Aorta (tissue), 5 donors: ENCODE measurements at regions not wholly inside any gene's neighbourhood (a gene's known extent, or its start where the extent isn't known, plus 50 kb on each side); places are given as distances from the start of the nearest gene placed in this dataset.
A peak's percentile ranks its signal among the peaks of the same experiment; 100 is the strongest.

Experiments used
- ATAC-seq: fragments of 200-7000 bp; cut with Tn5 transposase; one replicate; pipeline ENCODE4 v1.9.1; 2022; ENCODE audit warnings: moderate library complexity; ENCODE audit not compliant: low FRiP score
- DNase-seq, 2 donors: peaks; one replicate each; pipeline ENCODE4 v3.0.0-alpha.2; 2020
- H3K27ac ChIP-seq, 2 donors: one replicate each; pipeline ENCODE4 v1.5.1; 2013; ENCODE audit warnings: low read length in 2 of 2, mild to moderate bottlenecking in 2 of 2, moderate library complexity in 2 of 2, control low read depth in 1 of 2, inconsistent platforms in 1 of 2, low read depth in 1 of 2
- H3K27me3 ChIP-seq, 2 donors: one replicate each; pipeline ENCODE4 v1.6.1; 2013; ENCODE audit warnings: control low read depth in 1 of 2, low read length in 1 of 2, mild to moderate bottlenecking in 1 of 2, moderate library complexity in 1 of 2; ENCODE audit not compliant: insufficient read depth in 2 of 2, control insufficient read depth in 1 of 2
- H3K36me3 ChIP-seq, 2 donors: one replicate each; pipeline ENCODE4 v1.6.1; 2013; ENCODE audit warnings: control low read depth in 1 of 2, low read length in 1 of 2, mild to moderate bottlenecking in 1 of 2; ENCODE audit not compliant: insufficient read depth in 2 of 2, control insufficient read depth in 1 of 2
- H3K4me1 ChIP-seq, 2 donors: one replicate each; pipeline ENCODE4 v1.6.1; 2013; ENCODE audit warnings: low read length in 2 of 2, control low read depth in 1 of 2, mild to moderate bottlenecking in 1 of 2, moderate library complexity in 1 of 2; ENCODE audit not compliant: insufficient read depth in 2 of 2, control insufficient read depth in 1 of 2
- H3K4me3 ChIP-seq, 2 donors: one replicate each; pipeline ENCODE4 v1.5.1; 2013; ENCODE audit warnings: low read length in 2 of 2, control low read depth in 1 of 2, mild to moderate bottlenecking in 1 of 2
- H3K9me3 ChIP-seq: one replicate; pipeline ENCODE4 v1.6.1; 2013; ENCODE audit warnings: mild to moderate bottlenecking, low read length; ENCODE audit not compliant: control insufficient read depth
- whole genome bisulfite sequencing, 2 donors: extraction: QIAGEN DNeasy Blood & Tissue Kit; methylation state at CpG; one replicate each; pipeline ENCODE4 v1.1.7; 2013; 5-methylcytosine and 5-hydroxymethylcytosine counted together
- intact Hi-C, 2 donors: fragments of 100-400 bp; cut with DNase I; formaldehyde crosslinking; loops; one replicate each; pipeline versions ENCODE4 v1.14.2 to v1.15.0; 2022
- donor health status: healthy with polysubstance abuse.
- donor health status: Bipolar disorder and iron deficiency.
- donor health status: DM: no; HTN: no; CAD: no.
- donor health status: DM: no; HTN: no; CAD: no.
- donor health status: DM: yes; HTN: yes; CAD: no.

DNA sequence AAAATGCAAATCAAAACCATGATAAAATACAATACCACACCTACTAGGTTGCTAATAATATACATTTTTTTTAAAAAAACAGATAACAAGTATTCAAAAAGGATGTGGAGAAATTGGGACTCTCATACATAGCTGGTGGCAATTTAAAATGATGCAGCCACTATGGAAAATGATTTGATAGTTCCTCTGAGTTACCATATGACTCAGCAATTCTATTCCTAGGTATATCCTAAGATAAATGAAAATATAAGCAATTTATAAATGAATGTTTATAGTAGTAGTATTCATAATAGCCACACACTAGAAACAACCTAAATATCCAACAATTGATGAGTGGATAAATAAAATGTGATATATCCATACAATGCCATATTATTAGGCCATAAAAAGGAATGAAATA lies 210.2 kb downstream of the MREG start:
- Histone ChIP-seq H3K27ac (no peak overlapping the region), H3K4me3 (no peak overlapping the region), H3K4me1 (peaks cover 0 to 2% of the 10 kb centered on the region in 2 donors), H3K36me3 (peaks cover 0 to 2% of the 10 kb centered on the region in 2 donors), H3K27me3 (no peaks in the 10 kb centered on the region), H3K9me3 (no peaks in the 10 kb centered on the region)
- DNase-seq (no peak), ATAC-seq (no peak)
- intact Hi-C loops: no loop called here

DNA sequence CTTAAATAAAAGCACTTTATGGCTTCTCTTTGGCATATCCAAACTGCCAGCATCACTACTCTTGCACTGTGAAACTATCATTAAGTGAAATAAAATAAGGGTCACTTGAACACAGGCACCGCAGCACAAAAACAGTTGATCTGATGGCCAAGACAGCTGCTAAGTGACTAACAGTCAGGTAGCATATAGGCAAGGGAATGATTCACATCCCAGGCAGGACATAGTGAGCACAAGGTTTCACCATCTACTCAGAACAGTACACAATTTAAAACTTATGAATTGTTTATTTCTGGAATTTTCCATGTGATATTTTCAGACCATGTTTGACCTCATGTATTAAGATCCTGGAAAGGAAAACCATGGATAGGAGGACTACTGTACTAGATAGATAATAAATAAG lies 214.2 kb downstream of the MREG start:
- DNase-seq: no peak
- H3K36me3 ChIP-seq: no peaks in the 10 kb centered on the region
- 95 to 97% methylated on average over 1 of the region's 1 CpG for WGBS, 2 donors
- no peaks in the 10 kb centered on the region for H3K9me3 ChIP-seq
- intact Hi-C loops: no loop called here
- H3K27ac ChIP-seq: no peak overlapping the region
- no peak overlapping the region for H3K4me3 ChIP-seq
- H3K27me3 ChIP-seq: no peaks in the 10 kb centered on the region
- ATAC-seq: no peak
- peaks cover 1 to 4% of the 10 kb centered on the region in 2 donors for H3K4me1 ChIP-seq

DNA sequence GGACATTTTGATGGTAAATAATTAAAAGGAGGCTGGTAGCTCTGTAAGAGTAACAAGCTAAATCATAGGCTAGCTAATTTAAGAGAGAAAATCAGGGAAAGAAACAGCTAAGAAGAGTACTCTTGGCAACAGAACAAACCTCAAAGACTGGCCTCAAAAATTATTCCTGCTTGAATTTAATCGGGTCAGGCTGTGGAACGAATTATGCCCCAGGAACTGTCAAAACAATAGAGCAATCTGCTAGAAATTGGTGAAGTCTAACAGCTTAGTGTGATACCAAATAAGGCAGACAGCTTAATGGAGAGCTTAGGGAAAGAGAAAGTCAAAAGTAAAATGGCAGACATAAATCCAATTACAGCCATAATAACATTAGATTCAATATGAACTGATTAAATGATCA lies 215.7 kb downstream of the MREG start:
- Histone ChIP-seq H3K4me1 (peaks cover 3 to 4% of the 10 kb centered on the region in 2 donors), H3K4me3 (no peak overlapping the region), H3K36me3 (no peaks in the 10 kb centered on the region), H3K27ac (no peak overlapping the region), H3K27me3 (no peaks in the 10 kb centered on the region), H3K9me3 (no peaks in the 10 kb centered on the region)
- intact Hi-C loops: no loop called here
- DNase-seq: no peak
- WGBS, 2 donors: 66 to 76% methylated on average over 2 of the region's 2 CpGs
- no peak for ATAC-seq

DNA sequence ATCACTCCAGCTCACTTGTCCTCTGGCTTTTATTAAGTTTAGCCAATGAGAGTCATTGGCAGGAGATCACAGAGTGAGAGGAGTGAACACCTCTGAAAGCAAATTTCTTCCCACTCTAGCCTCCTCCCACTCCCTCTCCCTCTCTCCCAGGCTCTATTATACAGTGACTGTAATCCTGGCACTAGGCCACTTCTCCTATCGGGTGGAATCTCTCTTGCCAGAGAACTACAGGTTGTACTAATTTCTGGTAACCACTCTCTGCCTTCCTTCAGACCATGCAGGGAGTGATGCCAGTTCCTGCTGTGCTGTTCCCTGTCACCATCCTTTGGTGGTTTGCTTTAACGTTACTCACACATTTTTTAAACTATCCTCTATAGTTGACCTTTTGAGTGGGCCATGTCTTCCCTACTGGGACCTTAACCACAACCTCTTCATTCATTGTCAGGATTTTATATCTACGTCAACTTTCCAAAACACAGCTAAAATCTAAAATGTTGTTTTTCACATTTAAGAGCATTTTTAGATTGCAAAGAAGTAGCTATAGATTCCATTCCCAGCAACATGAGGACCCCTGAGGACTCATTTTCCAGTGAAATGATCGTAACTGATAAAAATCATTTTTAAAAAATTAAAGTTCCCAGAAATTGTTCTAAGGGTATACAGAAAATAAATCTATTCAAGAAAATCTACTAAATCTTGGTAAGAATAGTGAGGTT lies 217.1 kb downstream of the MREG start:
- ATAC-seq (no peak), DNase-seq (no peak)
- H3K4me3 ChIP-seq: no peak overlapping the region
- peaks cover 3 to 4% of the 10 kb centered on the region in 2 donors for H3K4me1 ChIP-seq
- H3K9me3 ChIP-seq: no peaks in the 10 kb centered on the region
- intact Hi-C loops: no loop called here
- H3K36me3 ChIP-seq: no peaks in the 10 kb centered on the region
- no peak overlapping the region for H3K27ac ChIP-seq
- no peaks in the 10 kb centered on the region for H3K27me3 ChIP-seq
- 67 to 69% methylated on average over 4 of the region's 4 CpGs for WGBS, 2 donors

DNA sequence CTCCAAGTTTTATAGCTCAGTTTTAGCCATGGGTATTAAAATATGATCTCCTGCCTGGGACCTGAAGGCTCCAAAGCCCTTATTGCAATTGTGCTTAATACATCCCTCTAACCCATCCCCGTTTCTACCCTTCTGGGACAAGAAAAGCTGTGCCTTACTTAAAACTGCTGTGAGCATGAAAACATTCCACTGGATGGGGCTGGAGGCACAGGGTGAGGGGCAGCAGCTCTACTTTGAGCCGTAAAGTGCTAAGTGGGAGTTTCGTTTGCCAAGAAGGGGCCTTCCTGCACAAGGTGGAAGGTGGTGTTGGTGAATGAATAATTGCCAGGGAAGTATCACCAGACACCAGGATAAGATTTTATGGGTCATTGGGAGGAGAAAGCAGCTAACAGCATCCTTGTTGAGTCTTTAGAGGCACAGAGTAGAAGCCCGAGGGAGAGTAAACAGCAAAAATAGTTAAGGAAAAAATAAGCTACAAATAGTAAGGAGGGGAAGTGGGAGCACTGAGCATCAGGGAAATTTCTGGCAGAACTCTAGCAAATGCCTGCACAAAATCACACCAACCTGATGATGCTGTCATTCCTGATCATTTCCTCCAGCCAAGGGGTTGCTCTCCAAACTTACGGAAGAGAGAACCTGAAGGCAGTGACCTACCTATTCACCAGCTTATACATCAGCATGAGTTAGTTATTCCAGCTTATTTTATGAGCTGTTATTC lies 218.4 kb downstream of the MREG start:
- Histone ChIP-seq H3K4me3 (no peak overlapping the region), H3K9me3 (no peaks in the 10 kb centered on the region), H3K27me3 (no peaks in the 10 kb centered on the region), H3K27ac (no peak overlapping the region), H3K36me3 (no peaks in the 10 kb centered on the region), H3K4me1 (peaks cover 2 to 3% of the 10 kb centered on the region in 2 donors)
- ATAC-seq: no peak
- DNase-seq: no peak
- intact Hi-C loops: no loop called here
- 91 to 92% methylated on average over 5 of the region's 5 CpGs for WGBS, 2 donors

DNA sequence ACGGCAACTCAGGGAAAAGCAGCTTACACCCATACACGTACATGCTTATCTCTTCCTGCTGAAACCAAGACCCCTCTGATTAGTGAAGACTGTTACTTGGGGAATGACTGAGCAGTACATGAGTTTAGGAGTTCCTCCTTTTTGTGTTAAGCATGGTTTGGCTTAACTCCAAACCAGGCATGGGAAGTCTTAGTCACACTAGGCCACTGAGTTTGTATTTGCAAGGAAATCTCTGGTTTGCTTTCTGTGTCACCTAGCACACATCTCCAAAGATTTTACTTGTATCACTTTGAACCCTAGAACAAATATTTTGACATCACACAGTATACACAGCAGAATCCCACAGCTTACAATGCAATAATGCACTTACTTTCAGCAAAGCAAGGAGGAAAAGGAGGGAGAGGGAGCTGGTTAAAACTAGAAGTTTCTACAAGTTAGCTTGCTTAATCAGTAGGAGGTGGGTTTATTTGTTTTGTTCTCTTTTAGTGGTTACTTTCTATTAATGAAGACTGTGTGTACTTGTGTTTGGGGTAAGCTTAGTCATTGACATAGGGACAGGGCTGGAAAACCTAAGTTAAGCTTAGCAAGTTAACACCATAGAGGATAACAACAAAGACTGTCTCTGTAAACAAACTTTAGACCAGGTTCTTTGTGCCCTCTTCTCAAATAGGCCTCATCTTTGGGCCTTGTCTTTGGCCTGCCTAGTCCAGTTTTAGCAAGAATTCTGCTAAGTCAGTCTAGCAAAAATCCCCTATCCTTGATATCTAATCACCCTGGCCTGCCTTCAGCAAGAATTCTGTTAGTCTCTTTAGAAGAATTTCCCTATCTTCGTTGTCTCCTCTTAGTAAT lies 219.4 kb downstream of the MREG start:
- intact Hi-C loops: no loop called here
- ATAC-seq (peak; percentile 64), DNase-seq (peak in 1 of 2 donors; percentile 58)
- Histone ChIP-seq H3K9me3 (no peaks in the 10 kb centered on the region), H3K27me3 (no peaks in the 10 kb centered on the region), H3K4me3 (no peak overlapping the region), H3K4me1 (peaks cover 2 to 3% of the 10 kb centered on the region in 2 donors), H3K27ac (no peak overlapping the region), H3K36me3 (no peaks in the 10 kb centered on the region)
- 36 to 46% methylated on average over 3 of the region's 3 CpGs for WGBS, 2 donors

DNA sequence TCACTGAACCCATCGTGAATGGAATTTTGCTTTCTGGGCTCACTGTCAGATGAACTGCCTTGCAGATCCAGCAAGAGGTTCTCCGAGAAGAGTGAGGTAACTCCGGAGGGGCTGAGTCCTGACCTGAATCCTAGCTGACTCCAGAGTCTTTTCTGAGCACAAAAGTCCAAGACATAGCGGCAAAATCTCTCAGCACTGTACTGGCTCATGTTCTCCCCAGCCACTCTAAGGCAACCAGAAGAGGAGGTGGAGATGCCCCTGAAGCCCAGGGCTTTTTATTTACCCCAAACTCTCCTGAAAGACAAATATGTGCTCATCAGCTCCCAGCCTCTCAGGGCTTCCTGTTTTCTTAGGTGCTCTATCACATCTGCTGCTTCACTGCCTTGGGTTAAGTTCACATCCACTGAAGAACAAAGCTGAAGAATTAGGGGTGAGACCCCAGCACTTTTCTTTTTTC lies 221.8 kb downstream of the MREG start:
- Histone ChIP-seq H3K4me3 (no peak overlapping the region), H3K36me3 (no peaks in the 10 kb centered on the region), H3K9me3 (no peaks in the 10 kb centered on the region), H3K27ac (no peak overlapping the region), H3K27me3 (no peaks in the 10 kb centered on the region), H3K4me1 (peaks cover 2 to 3% of the 10 kb centered on the region in 2 donors)
- DNase-seq (no peak), ATAC-seq (no peak)
- intact Hi-C loops: no loop called here
- WGBS, 2 donors: 83 to 85% methylated on average over 4 of the region's 4 CpGs

DNA sequence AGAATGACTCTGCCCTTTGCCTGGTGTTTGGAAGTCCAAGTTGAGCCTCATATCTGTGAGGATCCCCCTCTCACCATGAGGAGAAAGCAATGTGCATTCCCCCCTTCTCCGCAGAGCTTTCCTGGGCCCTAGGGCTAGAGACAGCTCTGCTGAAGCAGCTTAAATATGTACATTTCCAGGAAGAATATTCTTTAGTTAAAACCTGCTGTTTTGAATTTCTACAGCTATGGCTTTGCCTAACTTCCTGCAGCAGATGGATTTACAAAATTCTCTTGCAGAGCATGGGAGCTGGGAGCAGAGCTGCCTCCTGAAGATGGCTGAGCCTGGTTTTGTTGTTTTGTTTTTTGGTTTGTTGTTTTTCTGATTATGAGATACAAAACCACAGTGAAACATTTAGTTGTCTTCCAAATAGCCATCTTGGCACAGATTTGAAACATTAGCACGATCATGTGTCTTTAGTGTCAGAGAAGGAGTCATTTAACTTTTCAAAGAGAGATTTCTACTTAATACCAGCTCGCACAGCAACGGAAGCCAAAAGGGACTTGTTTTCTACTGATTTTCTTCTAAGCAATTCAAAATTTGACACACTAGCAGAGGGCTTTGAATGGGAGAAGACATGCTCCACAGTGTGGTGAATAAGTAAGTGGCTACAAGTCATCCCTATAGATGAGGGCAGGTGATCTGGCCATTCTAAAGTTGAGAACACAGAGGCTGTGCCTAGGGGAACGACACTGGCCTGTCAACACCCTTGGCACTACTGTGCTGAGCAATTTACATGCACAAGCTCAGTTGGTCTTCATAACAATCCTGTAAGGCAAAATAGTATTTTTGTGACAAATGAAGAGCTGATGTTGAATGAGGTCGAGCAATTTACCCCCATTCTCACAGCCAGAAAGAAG lies 222.6 kb downstream of the MREG start:
- H3K9me3 ChIP-seq: no peaks in the 10 kb centered on the region
- WGBS, 2 donors: 79 to 81% methylated on average over 6 of the region's 6 CpGs
- no peak for DNase-seq
- H3K4me3 ChIP-seq: no peak overlapping the region
- H3K27me3 ChIP-seq: no peaks in the 10 kb centered on the region
- peaks cover 0 to 3% of the 10 kb centered on the region in 2 donors for H3K4me1 ChIP-seq
- no peaks in the 10 kb centered on the region for H3K36me3 ChIP-seq
- H3K27ac ChIP-seq: no peak overlapping the region
- intact Hi-C loops: no loop called here
- ATAC-seq: no peak
